GM12892 (cell line): ENCODE measurements at regions not wholly inside any gene's neighbourhood (a gene's known extent, or its start where the extent isn't known, plus 50 kb on each side); places are given as distances from the start of the nearest gene placed in this dataset.

Experiments used
- POLR2A ChIP-seq: IDR thresholded peaks from 2 replicates; pipeline ENCODE4 v1.6.1; 2011; ENCODE audit warnings: low read depth, low read length, control low read depth
- POLR2AphosphoS5 ChIP-seq: IDR thresholded peaks from 2 replicates; pipeline ENCODE4 v1.6.1; 2011; ENCODE audit warnings: low read depth, low read length, control low read depth

- TF ChIP-seq POLR2A (no peak), POLR2AphosphoS5 (no peak)
These were observed 381.2 kb downstream of the C6orf118 start for GRCh38 chr6:164928057-164928727.
